Neural cell (in vitro differentiated cells): ENCODE measurements at regions not wholly inside any gene's neighbourhood (a gene's known extent, or its start where the extent isn't known, plus 50 kb on each side); places are given as distances from the start of the nearest gene placed in this dataset.

Source experiments
- H2AFZ ChIP-seq: fragments of 200-600, 300-800 bp; sonication (generic), shearing (Covaris generic); 2 replicates; pipeline ENCODE4 v1.6.0; 2014; ENCODE audit warnings: low read depth, mild to moderate bottlenecking, antibody characterized with exemption, low read length, moderate library complexity
- H3F3A ChIP-seq: fragments of 200-600 bp; shearing (Covaris generic); 2 replicates; pipeline ENCODE4 v1.6.1; 2016; ENCODE audit warnings: mild to moderate bottlenecking, moderate library complexity, mixed read lengths, antibody characterized with exemption, low read length; ENCODE audit not compliant: insufficient read depth, poor library complexity, severe bottlenecking
- H3K27ac ChIP-seq: fragments of 200-600, 300-800 bp; sonication (generic), shearing (Covaris generic); 2 replicates; pipeline ENCODE4 v1.5.1; 2014; ENCODE audit warnings: mild to moderate bottlenecking, low read length, moderate library complexity
- H3K27me3 ChIP-seq: fragments of 300-800, 200-600 bp; sonication (generic), shearing (Covaris generic); 2 replicates; pipeline ENCODE4 v1.6.0; 2014; ENCODE audit warnings: mild to moderate bottlenecking, low read depth, low read length, moderate library complexity; ENCODE audit not compliant: insufficient read depth
- H3K36me3 ChIP-seq: fragments of 300-800, 200-600 bp; sonication (generic), shearing (Covaris generic); 2 replicates; pipeline ENCODE4 v1.5.1; 2014; ENCODE audit warnings: mild to moderate bottlenecking, antibody characterized with exemption, low read length, moderate library complexity; ENCODE audit not compliant: insufficient read depth
- H3K4me2 ChIP-seq: fragments of 300-800, 200-600 bp; sonication (generic), shearing (Covaris generic); 2 replicates; pipeline ENCODE4 v1.6.0; 2014; ENCODE audit warnings: mild to moderate bottlenecking, low read length
- H3K4me3 ChIP-seq: fragments of 300-800, 200-600 bp; sonication (generic), shearing (Covaris generic); 2 replicates; pipeline ENCODE4 v1.5.1; 2014; ENCODE audit warnings: mild to moderate bottlenecking, low read length, moderate library complexity
- H3K79me2 ChIP-seq: fragments of 200-600 bp; shearing (Covaris generic); replicated peaks from 2 replicates; pipeline ENCODE4 v1.6.0; 2014; ENCODE audit warnings: mild to moderate bottlenecking, low read length, moderate library complexity; ENCODE audit not compliant: insufficient read depth
- H3K9ac ChIP-seq: fragments of 300-800, 200-600 bp; sonication (generic), shearing (Covaris generic); 2 replicates; pipeline ENCODE4 v1.6.1; 2016; ENCODE audit warnings: mild to moderate bottlenecking, low read length, mixed read lengths
- H3K9me2 ChIP-seq: fragments of 200-600 bp; shearing (Covaris generic); 2 replicates; pipeline ENCODE4 v1.6.1; 2016; ENCODE audit warnings: mild to moderate bottlenecking, low read length, mixed read lengths; ENCODE audit not compliant: insufficient read depth
- H3K9me3 ChIP-seq: fragments of 200-600, 300-800 bp; sonication (generic), shearing (Covaris generic); 2 replicates; pipeline ENCODE4 v1.6.1; 2016; ENCODE audit warnings: mild to moderate bottlenecking, mixed run types, low read length, moderate library complexity, mixed read lengths
- H4K20me1 ChIP-seq: fragments of 200-600 bp; shearing (Covaris generic); 2 replicates; pipeline ENCODE4 v1.6.1; 2016; ENCODE audit warnings: mild to moderate bottlenecking, mixed run types; ENCODE audit not compliant: insufficient read depth
- CTCF ChIP-seq: fragments of 450-650 bp; IDR thresholded peaks from 2 replicates; pipeline ENCODE4 v1.5.1; 2014; ENCODE audit warnings: antibody characterized with exemption, mild to moderate bottlenecking, moderate library complexity; ENCODE audit not compliant: poor library complexity, severe bottlenecking
- EP300 ChIP-seq: fragments of 450-650 bp; conservative IDR thresholded peaks from 2 replicates; pipeline ENCODE4 v1.6.1; 2014; ENCODE audit warnings: antibody characterized with exemption, mild to moderate bottlenecking, moderate library complexity; ENCODE audit not compliant: poor library complexity, severe bottlenecking
- EZH2 ChIP-seq: fragments of 200-600, 300-800 bp; shearing (Covaris generic), sonication (generic); IDR thresholded peaks from 2 replicates; pipeline ENCODE4 v1.6.1; 2014; ENCODE audit warnings: antibody characterized with exemption, low read length, borderline replicate concordance, mild to moderate bottlenecking; ENCODE audit not compliant: insufficient read depth, poor library complexity, severe bottlenecking
- MXI1 ChIP-seq: fragments of 450-650 bp; conservative IDR thresholded peaks from 2 replicates; pipeline ENCODE4 v1.6.1; 2014; ENCODE audit warnings: antibody characterized with exemption, mild to moderate bottlenecking; ENCODE audit not compliant: poor library complexity, severe bottlenecking
- POLR2AphosphoS5 ChIP-seq: IDR thresholded peaks from 2 replicates; pipeline ENCODE4 v1.6.1; 2012
- RAD21 ChIP-seq: fragments of 450-650 bp; conservative IDR thresholded peaks from 2 replicates; pipeline ENCODE4 v1.6.1; 2014; ENCODE audit warnings: antibody characterized with exemption, mild to moderate bottlenecking, moderate library complexity
- SMC3 ChIP-seq: fragments of 450-650 bp; conservative IDR thresholded peaks from 2 replicates; pipeline ENCODE4 v1.6.1; 2014; ENCODE audit warnings: antibody characterized with exemption, mild to moderate bottlenecking, moderate library complexity; ENCODE audit not compliant: poor library complexity
- TAF1 ChIP-seq: IDR thresholded peaks from 2 replicates; pipeline ENCODE4 v1.6.1; 2012; ENCODE audit warnings: low read depth
- TF ChIP-seq, protein P1 (sequence below): IDR thresholded peaks from 2 replicates; pipeline ENCODE4 v1.6.1; 2012; ENCODE audit warnings: borderline replicate concordance

- TF ChIP-seq EZH2: no peak
These were observed 64.3 kb downstream of the SLC25A47 start (continued) for GRCh38 chr14:100387450-100387849.

DNA sequence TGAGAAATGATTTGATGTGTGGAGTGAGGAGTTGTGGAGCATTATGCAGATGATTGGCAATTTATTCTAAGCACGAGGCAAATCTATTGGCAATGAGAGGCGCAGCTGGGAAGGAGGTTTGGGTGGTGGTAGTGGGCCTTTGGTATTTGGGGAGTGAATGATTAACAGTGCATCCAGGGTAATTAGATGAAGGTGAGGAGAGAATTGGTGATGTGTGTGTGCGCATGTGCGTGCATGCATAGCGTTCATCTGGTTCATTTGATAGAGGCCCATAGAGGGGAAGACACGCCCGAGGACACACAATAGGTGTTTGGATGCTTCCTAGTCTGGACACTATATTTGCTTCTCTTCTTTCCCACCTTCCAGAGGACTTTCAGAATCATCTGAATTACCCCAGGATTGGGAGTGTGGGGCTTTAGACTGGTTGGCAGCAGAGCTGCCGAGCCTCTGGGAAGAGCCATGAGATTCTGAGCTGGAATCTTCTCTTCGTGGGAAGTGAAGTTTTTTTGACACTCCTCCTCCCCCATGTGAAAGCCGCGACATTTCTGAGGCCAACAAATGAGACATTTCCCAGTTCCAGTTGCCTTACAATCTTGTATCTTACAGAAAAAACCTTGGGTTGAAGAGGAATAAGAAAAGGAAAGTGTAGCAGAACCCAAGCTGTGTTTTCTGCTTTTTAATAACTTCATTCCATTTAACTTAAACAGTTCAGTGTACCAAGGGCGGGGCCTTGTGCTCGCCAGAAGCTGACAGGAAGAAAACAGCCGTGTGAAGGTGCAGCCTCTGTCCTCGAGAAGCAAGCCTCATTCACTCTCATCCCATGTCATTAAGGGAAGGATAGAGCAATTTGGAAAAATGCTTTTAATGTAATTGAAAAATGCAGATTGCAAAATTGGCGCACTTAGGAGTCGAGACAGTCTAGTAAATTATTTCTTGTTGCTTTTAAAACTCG, 65.2 kb downstream of the SLC25A47 start:
- Histone ChIP-seq H3K36me3 (no peaks in the 10 kb centered on the region), H3F3A (no peaks in the 10 kb centered on the region), H2AFZ (no peak overlapping the region), H4K20me1 (no peaks in the 10 kb centered on the region), H3K4me3 (no peak overlapping the region), H3K4me2 (no peak overlapping the region), H3K79me2 (peaks cover 9% of the 10 kb centered on the region), H3K9me3 (no peaks in the 10 kb centered on the region), H3K27me3 (no peaks in the 10 kb centered on the region), H3K27ac (no peak overlapping the region), H3K9ac (no peak overlapping the region), H3K9me2 (no peaks in the 10 kb centered on the region)
- TF ChIP-seq, protein P1, sequence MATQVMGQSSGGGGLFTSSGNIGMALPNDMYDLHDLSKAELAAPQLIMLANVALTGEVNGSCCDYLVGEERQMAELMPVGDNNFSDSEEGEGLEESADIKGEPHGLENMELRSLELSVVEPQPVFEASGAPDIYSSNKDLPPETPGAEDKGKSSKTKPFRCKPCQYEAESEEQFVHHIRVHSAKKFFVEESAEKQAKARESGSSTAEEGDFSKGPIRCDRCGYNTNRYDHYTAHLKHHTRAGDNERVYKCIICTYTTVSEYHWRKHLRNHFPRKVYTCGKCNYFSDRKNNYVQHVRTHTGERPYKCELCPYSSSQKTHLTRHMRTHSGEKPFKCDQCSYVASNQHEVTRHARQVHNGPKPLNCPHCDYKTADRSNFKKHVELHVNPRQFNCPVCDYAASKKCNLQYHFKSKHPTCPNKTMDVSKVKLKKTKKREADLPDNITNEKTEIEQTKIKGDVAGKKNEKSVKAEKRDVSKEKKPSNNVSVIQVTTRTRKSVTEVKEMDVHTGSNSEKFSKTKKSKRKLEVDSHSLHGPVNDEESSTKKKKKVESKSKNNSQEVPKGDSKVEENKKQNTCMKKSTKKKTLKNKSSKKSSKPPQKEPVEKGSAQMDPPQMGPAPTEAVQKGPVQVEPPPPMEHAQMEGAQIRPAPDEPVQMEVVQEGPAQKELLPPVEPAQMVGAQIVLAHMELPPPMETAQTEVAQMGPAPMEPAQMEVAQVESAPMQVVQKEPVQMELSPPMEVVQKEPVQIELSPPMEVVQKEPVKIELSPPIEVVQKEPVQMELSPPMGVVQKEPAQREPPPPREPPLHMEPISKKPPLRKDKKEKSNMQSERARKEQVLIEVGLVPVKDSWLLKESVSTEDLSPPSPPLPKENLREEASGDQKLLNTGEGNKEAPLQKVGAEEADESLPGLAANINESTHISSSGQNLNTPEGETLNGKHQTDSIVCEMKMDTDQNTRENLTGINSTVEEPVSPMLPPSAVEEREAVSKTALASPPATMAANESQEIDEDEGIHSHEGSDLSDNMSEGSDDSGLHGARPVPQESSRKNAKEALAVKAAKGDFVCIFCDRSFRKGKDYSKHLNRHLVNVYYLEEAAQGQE: no peak
- TF ChIP-seq TAF1 (no peak), CTCF (no peak), RAD21 (no peak), MXI1 (no peak), SMC3 (no peak), EP300 (no peak), POLR2AphosphoS5 (no peak), EZH2 (no peak)

DNA sequence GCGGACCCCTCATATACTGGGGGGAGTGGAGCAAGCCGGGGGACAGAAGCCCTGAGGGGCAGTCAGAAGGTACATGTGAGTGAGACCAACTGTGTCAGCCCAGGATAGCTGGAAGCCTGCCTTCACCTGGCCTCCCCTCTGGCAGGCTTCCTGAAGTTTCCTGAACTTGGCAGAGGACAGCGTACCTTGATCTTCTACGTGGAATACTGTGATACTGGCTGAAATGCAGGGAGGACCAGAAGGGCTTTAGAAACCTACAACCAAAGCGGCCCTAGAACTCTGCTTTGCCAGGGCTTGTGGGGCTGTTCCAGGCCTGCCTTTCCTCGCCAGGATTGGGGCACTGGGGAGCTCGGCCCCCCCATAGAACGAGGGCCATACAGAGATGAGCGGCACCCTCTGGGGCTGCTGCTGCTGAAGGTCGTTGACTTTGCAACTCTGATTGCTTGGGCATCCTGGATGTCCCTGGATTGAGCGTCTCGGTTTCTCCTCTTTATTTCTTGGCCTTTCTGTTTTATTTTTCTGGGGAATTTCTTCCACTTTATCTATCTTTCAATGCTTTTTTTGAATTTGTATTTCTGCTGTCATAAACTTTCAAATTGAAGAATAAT, 66.5 kb downstream of the SLC25A47 start:
- no peak overlapping the region for H3K27ac ChIP-seq
- H4K20me1 ChIP-seq: no peaks in the 10 kb centered on the region

More for the DNA sequence above, 66.5 kb downstream of the SLC25A47 start:
- H3K9me3 ChIP-seq: no peaks in the 10 kb centered on the region
- H3K9ac ChIP-seq: no peak overlapping the region
- no peaks in the 10 kb centered on the region for H3F3A ChIP-seq
- H3K9me2 ChIP-seq: no peaks in the 10 kb centered on the region
- no peak overlapping the region for H2AFZ ChIP-seq
- TF ChIP-seq EZH2 (no peak), TAF1 (no peak), RAD21 (no peak), EP300 (no peak)
- no peaks in the 10 kb centered on the region for H3K27me3 ChIP-seq
- peaks cover 9% of the 10 kb centered on the region for H3K79me2 ChIP-seq
- no peak overlapping the region for H3K4me2 ChIP-seq
- no peaks in the 10 kb centered on the region for H3K36me3 ChIP-seq
- H3K4me3 ChIP-seq: no peak overlapping the region
